ENCODE measurements at regions not wholly inside any gene's neighbourhood (a gene's known extent, or its start where the extent isn't known, plus 50 kb on each side); places are given as distances from the start of the nearest gene placed in this dataset.

DNA sequence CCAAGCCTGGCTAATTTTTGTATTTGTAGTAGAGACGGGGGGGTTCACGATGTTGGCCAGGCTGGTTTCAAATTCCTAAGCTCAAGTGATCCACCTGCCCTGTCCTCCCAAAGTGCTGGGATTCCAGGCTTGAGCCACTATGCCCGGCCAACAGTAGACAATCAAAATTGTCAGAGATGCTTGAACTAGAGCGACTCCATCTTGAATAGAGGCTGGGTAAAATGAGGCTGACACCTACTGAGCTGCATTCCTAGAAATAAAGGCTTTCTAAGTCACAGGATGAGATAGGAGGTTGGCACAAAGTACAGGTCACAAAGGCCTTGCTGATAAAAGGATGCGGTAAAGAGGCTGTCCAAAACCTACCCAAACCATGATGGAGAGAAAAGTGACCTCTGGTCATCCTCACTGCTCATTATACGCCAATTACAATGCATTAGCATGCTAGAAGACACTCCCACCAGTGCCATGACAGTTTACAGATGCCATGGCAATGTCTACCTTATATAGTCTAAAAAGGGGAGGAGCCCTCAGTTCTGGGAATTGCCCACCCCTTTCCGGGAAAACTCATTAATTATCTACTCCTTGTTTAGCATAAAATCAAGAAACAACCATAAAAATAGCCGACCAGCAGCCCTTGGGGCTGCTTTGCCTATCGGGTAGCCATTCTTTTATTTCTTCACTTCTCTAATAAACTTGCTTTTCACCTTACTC is 134.5 kb downstream of the BAMBI start:
- DNase-seq (ENCODE audit: low read depth in 2 of 2) = no peak

- no peak for DNase-seq (ENCODE audit: low read depth in 2 of 2)
Observed at GRCh38 chr10:28812384-28813372, 135.4 kb downstream of the BAMBI start.

DNA sequence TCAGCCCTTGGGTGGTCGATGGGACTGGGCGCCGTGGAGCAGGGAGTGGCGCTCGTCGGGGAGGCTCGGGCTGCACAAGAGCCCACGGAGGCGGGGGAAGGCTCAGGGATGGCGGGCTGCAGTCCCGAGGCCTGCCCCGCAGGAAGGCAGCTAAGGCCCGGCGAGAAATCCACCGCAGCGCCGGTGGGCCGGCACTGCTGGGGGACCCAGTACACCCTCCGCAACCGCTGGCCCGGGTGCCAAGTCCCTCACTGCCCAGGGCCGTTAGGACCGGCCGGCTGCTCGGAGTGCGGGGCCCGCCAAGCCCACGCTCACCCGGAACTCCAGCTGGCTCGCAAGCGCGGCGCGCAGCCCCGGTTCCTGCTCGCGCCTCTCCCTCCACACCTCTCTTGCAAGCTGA is 138.4 kb downstream of the BAMBI start:
- no peak for DNase-seq (ENCODE audit: low read depth in 2 of 2)

DNA sequence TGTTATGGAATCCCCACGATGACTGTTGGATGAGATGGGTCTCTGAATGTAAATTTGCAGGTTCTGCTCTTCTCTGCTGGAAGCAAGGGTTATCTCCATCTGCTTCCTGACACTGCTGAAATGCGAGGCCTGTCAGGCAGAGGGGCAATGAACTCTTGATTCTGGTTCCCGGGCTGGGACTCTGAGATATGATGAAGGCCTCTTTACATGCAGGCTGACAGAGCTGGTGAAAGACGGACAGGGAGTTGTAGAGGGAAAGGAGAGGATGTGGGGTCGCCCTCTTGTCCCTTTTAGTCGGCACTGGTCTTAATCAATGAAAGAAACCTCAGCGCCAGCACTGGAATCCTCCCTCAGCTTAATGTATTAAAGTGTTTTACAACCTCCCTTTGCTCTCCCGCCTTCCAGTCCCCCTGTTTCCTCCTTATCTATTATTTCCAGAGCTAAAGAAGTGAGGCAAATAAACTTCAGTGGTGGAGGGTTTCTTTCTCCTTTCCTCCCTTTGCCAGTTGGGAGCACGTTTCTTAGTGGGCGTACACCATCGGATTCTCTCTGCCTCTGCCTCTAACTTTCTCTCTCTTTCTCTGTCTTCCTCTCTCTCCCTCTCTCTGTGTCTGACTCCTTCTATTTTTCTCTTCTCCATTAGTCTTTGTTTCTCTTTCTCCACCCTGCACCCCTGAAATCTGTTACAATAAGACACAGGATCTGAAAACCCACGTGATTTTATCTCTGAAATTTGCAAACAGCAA is 145.6 kb downstream of the BAMBI start:
- DNase-seq (ENCODE audit: low read depth in 2 of 2) = no peak

DNA sequence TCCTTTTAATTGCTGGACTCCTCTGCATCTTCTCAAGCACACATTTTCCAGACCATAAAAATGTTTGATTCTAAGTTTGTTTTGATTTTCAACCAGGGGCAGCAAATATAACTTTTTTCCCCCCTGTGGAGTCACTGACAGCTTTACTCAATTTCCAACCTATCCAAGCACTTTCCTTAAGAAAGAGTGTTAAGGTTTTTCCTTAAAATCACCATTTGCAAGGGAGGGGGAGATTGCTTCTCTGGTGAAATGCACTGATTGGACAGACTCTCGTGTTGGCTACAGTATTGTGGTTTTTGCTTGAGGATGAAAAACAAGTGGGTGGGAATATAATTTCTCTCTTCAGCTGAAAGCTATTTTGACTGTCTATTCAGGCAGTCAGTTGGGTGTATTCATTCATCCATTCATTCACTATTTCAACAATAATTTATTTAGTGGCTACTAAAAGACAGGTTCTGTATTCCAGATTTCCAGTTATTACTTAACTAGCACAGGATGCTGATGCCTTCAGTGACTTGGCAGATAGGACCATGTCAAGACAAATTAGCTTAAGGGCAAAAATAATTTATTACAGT is 146.3 kb downstream of the BAMBI start:
- no peak for DNase-seq (ENCODE audit: low read depth in 2 of 2)

GRCh38 chr10:28833313-28833712 is 156.0 kb downstream of the BAMBI start:
- DNase-seq (ENCODE audit: low read depth in 2 of 2) = no peak

DNA sequence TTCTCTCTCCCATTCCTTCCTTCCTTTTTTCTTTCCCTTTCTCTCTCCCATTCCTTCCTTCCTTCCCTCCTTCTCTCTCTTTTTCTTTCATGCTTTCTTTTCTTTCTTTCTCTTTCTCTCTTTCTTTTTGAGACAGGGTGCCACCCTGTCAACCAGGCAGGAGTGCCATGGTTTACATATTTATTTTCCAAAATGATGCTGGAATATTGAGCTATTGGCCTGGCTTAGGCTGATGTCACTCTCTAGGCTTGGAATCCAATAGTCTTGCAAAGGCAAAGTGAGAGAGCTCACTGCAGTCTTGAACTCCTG is 159.1 kb downstream of the BAMBI start:
- no peak for DNase-seq (ENCODE audit: low read depth in 2 of 2)

DNA sequence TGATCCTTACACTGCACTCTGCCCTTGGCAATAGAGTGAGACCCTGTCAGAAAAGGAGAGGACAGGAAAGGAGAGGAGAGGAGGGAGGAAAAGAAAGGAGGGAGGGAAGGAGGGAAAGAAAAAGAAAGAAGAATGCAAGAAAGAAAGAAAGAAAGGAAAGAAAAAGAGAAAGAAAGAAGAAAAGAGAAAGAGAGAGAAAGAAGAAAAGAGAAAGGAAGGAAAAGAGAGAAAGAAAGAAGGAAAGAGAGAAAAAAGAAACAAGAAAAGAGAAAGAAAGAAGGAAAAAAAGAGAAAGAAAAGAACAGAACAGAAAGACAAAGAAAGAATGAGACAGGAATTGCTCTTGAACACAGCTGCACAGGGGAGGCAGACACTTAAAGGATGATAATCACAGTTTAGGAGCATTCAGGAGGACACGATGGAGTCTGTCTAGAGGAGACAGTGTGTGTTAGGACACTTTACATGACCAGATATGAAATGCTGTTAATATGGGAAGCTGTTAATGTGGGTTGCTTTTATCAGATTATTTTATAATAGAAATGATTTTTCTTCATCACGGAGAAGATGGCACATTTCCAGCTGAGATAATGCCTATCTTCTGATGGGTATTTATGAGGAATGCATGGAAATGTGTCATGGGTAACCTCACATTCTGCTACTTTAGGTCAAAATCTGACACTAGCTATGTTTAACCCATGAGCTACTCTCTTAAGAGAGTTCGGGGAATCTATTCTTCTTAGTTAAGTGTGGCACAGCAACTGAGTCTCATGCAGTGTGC is 160.5 kb downstream of the BAMBI start:
- DNase-seq (ENCODE audit: low read depth in 2 of 2) = no peak

DNA sequence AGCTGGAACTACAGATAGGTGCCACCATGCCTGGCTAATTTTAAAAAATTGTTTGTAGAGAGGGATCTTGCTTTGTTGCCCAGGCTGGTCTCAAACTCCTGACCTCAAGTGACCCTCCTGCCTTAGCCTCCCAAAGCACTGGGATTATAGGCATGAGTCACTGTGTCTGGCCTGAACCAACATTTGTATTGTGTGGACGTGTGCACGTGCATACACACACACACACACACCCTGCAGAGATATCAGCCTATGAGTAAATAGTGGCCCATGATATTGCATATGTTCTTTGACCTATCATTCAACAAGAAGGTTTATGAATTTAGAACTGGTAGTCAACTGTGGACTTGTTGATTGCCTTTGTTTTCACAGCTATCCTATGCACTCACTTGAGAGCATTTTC is 161.6 kb downstream of the BAMBI start:
- no peak for DNase-seq (ENCODE audit: low read depth in 2 of 2)

- no peak for DNase-seq (ENCODE audit: low read depth in 2 of 2)
Observed at GRCh38 chr10:28839600-28840007, 162.3 kb downstream of the BAMBI start.

DNA sequence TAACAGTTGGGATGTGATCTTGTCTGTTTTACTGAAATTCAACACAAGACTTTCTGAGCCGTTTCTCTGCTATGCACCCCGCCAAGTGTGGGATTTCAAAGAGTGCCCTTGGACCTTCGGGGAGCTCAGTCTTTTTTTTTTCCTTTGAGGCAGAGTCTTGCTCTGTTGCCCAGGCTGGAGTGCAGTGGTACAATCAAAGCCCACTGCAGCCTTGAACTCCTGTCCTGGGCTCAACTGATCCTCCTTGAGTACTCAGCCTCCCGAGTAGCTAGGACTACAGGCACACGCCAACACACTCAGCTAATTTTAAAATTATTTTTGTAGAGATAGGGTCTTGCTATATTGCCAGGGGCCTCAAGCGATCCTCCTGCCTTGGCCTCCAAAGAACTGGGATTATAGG is 162.9 kb downstream of the BAMBI start:
- DNase-seq (ENCODE audit: low read depth in 2 of 2) = no peak

DNA sequence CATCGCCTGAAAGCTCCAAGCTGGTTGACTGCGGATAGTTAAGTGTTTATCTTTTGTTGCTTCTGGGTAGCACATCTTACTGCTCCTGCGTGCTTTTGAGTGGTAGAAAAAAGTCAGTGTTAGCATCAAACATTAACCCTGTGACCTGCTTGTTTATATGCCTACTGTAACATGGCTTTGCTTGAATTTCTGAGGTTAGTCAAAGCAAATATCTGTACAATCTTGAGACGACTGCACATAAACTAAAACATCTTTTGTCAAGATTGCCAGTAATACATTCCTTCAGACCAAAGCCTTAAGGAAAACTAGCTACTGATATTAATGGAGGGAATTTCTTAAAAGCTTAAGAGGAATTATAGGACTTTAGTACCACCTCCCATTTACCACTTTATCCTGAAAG is 163.7 kb downstream of the BAMBI start:
- no peak for DNase-seq (ENCODE audit: low read depth in 2 of 2)

- peak; percentile 28 to 52 for DNase-seq (ENCODE audit: low read depth in 2 of 2)
Observed at GRCh38 chr10:28841625-28842024, 164.3 kb downstream of the BAMBI start.

GRCh38 chr10:28842321-28842720 is 165.0 kb downstream of the BAMBI start:
- peak; percentile 46 to 58 for DNase-seq (ENCODE audit: low read depth in 2 of 2)

DNA sequence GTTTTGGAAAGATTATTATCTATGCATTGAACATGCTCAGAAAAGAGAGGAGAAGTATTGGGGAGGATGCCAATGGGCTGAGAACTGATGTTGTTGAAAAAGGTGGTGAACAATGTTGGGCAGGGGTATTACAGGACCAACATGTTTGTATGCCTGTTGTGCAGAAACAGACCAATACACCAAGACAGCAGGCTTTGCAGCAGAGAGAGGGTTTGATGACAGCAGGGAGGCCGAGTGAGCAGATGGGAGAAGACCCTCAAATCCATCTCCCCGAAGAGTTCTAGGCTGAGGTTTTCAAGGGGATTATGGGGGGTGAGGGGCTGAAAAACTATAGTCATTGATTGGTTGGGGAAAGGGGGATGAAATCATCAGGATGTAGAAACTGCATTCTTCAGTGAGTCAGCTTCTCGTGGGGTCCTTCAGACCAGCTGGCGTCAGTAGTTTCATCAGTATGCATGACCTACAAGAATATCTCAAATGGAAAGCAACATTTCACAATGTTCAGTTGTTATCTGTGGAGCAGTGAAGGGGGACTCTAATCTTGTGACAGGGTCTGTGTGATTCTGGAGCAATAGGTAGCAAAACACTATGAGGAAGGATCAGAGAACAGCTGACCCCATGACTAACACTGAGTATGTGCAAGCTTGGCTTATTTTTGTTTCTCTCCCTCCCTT is 167.8 kb downstream of the BAMBI start:
- DNase-seq (ENCODE audit: low read depth in 2 of 2) = no peak

GRCh38 chr10:28849309-28849708 is 172.0 kb downstream of the BAMBI start:
- no peak for DNase-seq (ENCODE audit: low read depth in 2 of 2)

- no peak for DNase-seq (ENCODE audit: low read depth in 2 of 2)
Observed at GRCh38 chr10:28849821-28850220, 172.5 kb downstream of the BAMBI start.

- no peak for DNase-seq (ENCODE audit: low read depth in 2 of 2)
Observed at GRCh38 chr10:28850784-28851183, 173.5 kb downstream of the BAMBI start.

- DNase-seq (ENCODE audit: low read depth in 2 of 2) = no peak
Observed at GRCh38 chr10:28853195-28853594, 175.9 kb downstream of the BAMBI start.

GRCh38 chr10:28857164-28857563 is 179.8 kb downstream of the BAMBI start:
- DNase-seq (ENCODE audit: low read depth in 2 of 2) = no peak

- no peak for DNase-seq (ENCODE audit: low read depth in 2 of 2)
Observed at GRCh38 chr10:28858646-28859045, 181.3 kb downstream of the BAMBI start.
